Naive thymus-derived CD4-positive, alpha-beta T cell (primary cell): ENCODE measurements at regions not wholly inside any gene's neighbourhood (a gene's known extent, or its start where the extent isn't known, plus 50 kb on each side); places are given as distances from the start of the nearest gene placed in this dataset.
"Not testable (repeated sequence)": the region's sequence is repeated elsewhere in the genome, so short reads cannot be mapped to it uniquely, and the experiment has no call there.

Experiments used
- ATAC-seq: fragments of 150-1000 bp; cut with Tn5 transposase; 2 replicates; pipeline ENCODE4 v1.10.0; 2021; ENCODE audit warnings: mild to moderate bottlenecking, moderate library complexity
- CTCF ChIA-PET: fragments of 350-600 bp; sonication (Branson Sonifier 250); formaldehyde crosslinking; loops from one replicate; lab custom pipeline; 2021; ENCODE audit warnings: antibody characterized with exemption; lab: Charles Lee
- POLR2A ChIA-PET: fragments of 350-600 bp; sonication (Branson Sonifier 250); formaldehyde crosslinking; loops from one replicate; lab custom pipeline; 2021; ENCODE audit warnings: antibody characterized with exemption, inconsistent platforms; lab: Charles Lee
- DNase-seq, 9 donors: peaks; one replicate each; pipeline versions ENCODE4 v3.0.0 to v3.0.0-alpha.2; 2020 to 2022; ENCODE audit warnings: mixed read lengths in 1 of 9
- H3K27ac ChIP-seq: one replicate; pipeline ENCODE4 v1.7.0; 2013; ENCODE audit warnings: mild to moderate bottlenecking, low read depth, low read length, moderate library complexity
- H3K27me3 ChIP-seq, 2 donors: one replicate each; pipeline ENCODE4 v1.7.0; 2013; ENCODE audit warnings: low read length in 2 of 2, mild to moderate bottlenecking in 2 of 2, moderate library complexity in 2 of 2; ENCODE audit not compliant: control insufficient read depth in 2 of 2, insufficient read depth in 2 of 2
- H3K36me3 ChIP-seq, 3 experiments: 1 replicate in 2 of 3; 2 replicates in 1 of 3; pipeline ENCODE4 v1.7.0; 2013; ENCODE audit warnings: low read length in 3 of 3, mild to moderate bottlenecking in 3 of 3, moderate library complexity in 1 of 3; ENCODE audit not compliant: insufficient read depth in 3 of 3, control insufficient read depth in 2 of 3
- H3K4me1 ChIP-seq, 2 donors: one replicate each; pipeline ENCODE4 v1.7.0; 2013; ENCODE audit warnings: low read length in 2 of 2, mild to moderate bottlenecking in 2 of 2, moderate library complexity in 1 of 2; ENCODE audit not compliant: control insufficient read depth in 2 of 2, insufficient read depth in 2 of 2
- H3K4me3 ChIP-seq: 2 replicates; pipeline ENCODE4 v1.7.0; 2013; ENCODE audit warnings: mild to moderate bottlenecking, low read length
- H3K9me3 ChIP-seq, 3 experiments: 1 replicate in 2 of 3; 2 replicates in 1 of 3; pipeline ENCODE4 v1.7.0; 2013; ENCODE audit warnings: low read length in 3 of 3; ENCODE audit not compliant: control insufficient read depth in 2 of 3
- H3K27ac Mint-ChIP-seq, 9 donors: one replicate each; pipeline ENCODE4 v1.8.0; 2020 to 2022; ENCODE audit warnings: mixed read lengths in 9 of 9, mild to moderate bottlenecking in 8 of 9, moderate library complexity in 5 of 9, inconsistent platforms in 2 of 9
- H3K27me3 Mint-ChIP-seq, 5 donors: one replicate each; pipeline ENCODE4 v1.8.0; 2021 to 2022; ENCODE audit warnings: mixed read lengths in 5 of 5, mild to moderate bottlenecking in 1 of 5
- H3K36me3 Mint-ChIP-seq, 5 donors: one replicate each; pipeline ENCODE4 v1.8.0; 2020 to 2022; ENCODE audit warnings: mixed read lengths in 5 of 5, mild to moderate bottlenecking in 3 of 5, inconsistent platforms in 1 of 5
- H3K4me1 Mint-ChIP-seq, 7 donors: one replicate each; pipeline ENCODE4 v1.8.0; 2020 to 2022; ENCODE audit warnings: mixed read lengths in 7 of 7, mild to moderate bottlenecking in 3 of 7, inconsistent platforms in 1 of 7
- H3K4me3 Mint-ChIP-seq, 10 donors: one replicate each; pipeline ENCODE4 v1.8.0; 2020 to 2022; ENCODE audit warnings: mild to moderate bottlenecking in 10 of 10, mixed read lengths in 10 of 10, moderate library complexity in 6 of 10, inconsistent platforms in 2 of 10
- H3K9me3 Mint-ChIP-seq, 11 donors: one replicate each; pipeline ENCODE4 v1.8.0; 2020 to 2022; ENCODE audit warnings: mixed read lengths in 11 of 11, mild to moderate bottlenecking in 4 of 11, inconsistent platforms in 1 of 11, moderate library complexity in 1 of 11
- intact Hi-C, 2 donors: fragments of 100-400 bp; cut with micrococcal nuclease; formaldehyde crosslinking; loops; one replicate each; pipeline ENCODE4 v1.15.1; 2023

GRCh38 chrX:137915466-137915865, 349.5 kb downstream of the ZIC3 start:
- intact Hi-C loops = no loop called here
- Histone ChIP-seq H3K4me3 (no peak overlapping the region), H3K27me3 (no peaks in the 10 kb centered on the region), H3K4me1 (no peaks in the 10 kb centered on the region), H3K9me3 (no peaks in the 10 kb centered on the region), H3K36me3 (no peaks in the 10 kb centered on the region), H3K27ac (no peak overlapping the region)
- ATAC-seq (no peak), DNase-seq (no peak)
- ChIA-PET POLR2A (no interaction called here), CTCF (no interaction called here)
- Mint-ChIP-seq H3K4me1 (no peaks in the 10 kb centered on the region), H3K27me3 (peaks cover 0 to 16% (median 9%) of the 10 kb centered on the region in 5 donors), H3K36me3 (no peaks in the 10 kb centered on the region), H3K4me3 (no peak overlapping the region), H3K27ac (no peak overlapping the region), H3K9me3 (peaks cover 0 to 2% (median 0%) of the 10 kb centered on the region in 11 donors)

GRCh38 chrX:137916090-137916746, 350.3 kb downstream of the ZIC3 start:
- ATAC-seq = no peak
- H3K4me1 ChIP-seq = no peaks in the 10 kb centered on the region
- H3K4me3 ChIP-seq = no peak overlapping the region
- ChIA-PET POLR2A (no interaction called here), CTCF (no interaction called here)
- peaks cover 0 to 16% (median 9%) of the 10 kb centered on the region in 5 donors for H3K27me3 Mint-ChIP-seq
- no peaks in the 10 kb centered on the region for H3K27me3 ChIP-seq
- peaks cover 0 to 2% (median 0%) of the 10 kb centered on the region in 11 donors for H3K9me3 Mint-ChIP-seq
- H3K4me1 Mint-ChIP-seq = no peaks in the 10 kb centered on the region
- no peaks in the 10 kb centered on the region for H3K9me3 ChIP-seq
- no peaks in the 10 kb centered on the region for H3K36me3 Mint-ChIP-seq
- no peaks in the 10 kb centered on the region for H3K36me3 ChIP-seq
- intact Hi-C loops = no loop called here
- no peak overlapping the region for H3K27ac ChIP-seq
- H3K27ac Mint-ChIP-seq = no peak overlapping the region
- no peak for DNase-seq
- no peak overlapping the region for H3K4me3 Mint-ChIP-seq

GRCh38 chrX:137926090-137926489, 360.2 kb downstream of the ZIC3 start:
- H3K9me3 Mint-ChIP-seq = no peaks in the 10 kb centered on the region

GRCh38 chrX:137929951-137930350, 364.0 kb downstream of the ZIC3 start:
- intact Hi-C loops = no loop called here
- peaks cover 0 to 14% (median 2%) of the 10 kb centered on the region in 11 donors for H3K9me3 Mint-ChIP-seq
- ChIA-PET CTCF (no interaction called here), POLR2A (no interaction called here)
- Histone ChIP-seq H3K4me3 (no peak overlapping the region), H3K36me3 (no peaks in the 10 kb centered on the region), H3K4me1 (no peaks in the 10 kb centered on the region), H3K9me3 (no peaks in the 10 kb centered on the region), H3K27ac (no peak overlapping the region), H3K27me3 (no peaks in the 10 kb centered on the region)
- no peaks in the 10 kb centered on the region for H3K4me1 Mint-ChIP-seq
- DNase-seq (no peak), ATAC-seq (no peak)
- H3K27me3 Mint-ChIP-seq = peaks cover 0 to 7% (median 0%) of the 10 kb centered on the region in 5 donors
- H3K27ac Mint-ChIP-seq = no peak overlapping the region
- no peaks in the 10 kb centered on the region for H3K36me3 Mint-ChIP-seq
- no peak overlapping the region for H3K4me3 Mint-ChIP-seq

More at GRCh38 chrX:137926090-137926489, 360.2 kb downstream of the ZIC3 start:
- ATAC-seq = no peak
- H3K4me1 ChIP-seq = no peaks in the 10 kb centered on the region
- Mint-ChIP-seq H3K36me3 (no peaks in the 10 kb centered on the region), H3K4me3 (no peak overlapping the region), H3K27me3 (peaks cover 0 to 4% (median 0%) of the 10 kb centered on the region in 5 donors), H3K4me1 (no peaks in the 10 kb centered on the region), H3K27ac (no peak overlapping the region)
- intact Hi-C loops = no loop called here
- H3K27me3 ChIP-seq = no peaks in the 10 kb centered on the region
- CTCF ChIA-PET = no interaction called here
- no peaks in the 10 kb centered on the region for H3K36me3 ChIP-seq
- H3K27ac ChIP-seq = no peak overlapping the region
- no peaks in the 10 kb centered on the region for H3K9me3 ChIP-seq
- POLR2A ChIA-PET = no interaction called here
- DNase-seq = peak in 1 of 9 donors; percentile 4
- H3K4me3 ChIP-seq = no peak overlapping the region

- Histone ChIP-seq H3K27ac (no peak overlapping the region), H3K4me1 (no peaks in the 10 kb centered on the region), H3K9me3 (no peaks in the 10 kb centered on the region), H3K4me3 (no peak overlapping the region), H3K27me3 (no peaks in the 10 kb centered on the region), H3K36me3 (no peaks in the 10 kb centered on the region)
- peaks cover 0 to 7% (median 0%) of the 10 kb centered on the region in 5 donors for H3K27me3 Mint-ChIP-seq
- no peak overlapping the region for H3K4me3 Mint-ChIP-seq
- no peaks in the 10 kb centered on the region for H3K4me1 Mint-ChIP-seq
- CTCF ChIA-PET = no interaction called here
- H3K36me3 Mint-ChIP-seq = no peaks in the 10 kb centered on the region
- H3K27ac Mint-ChIP-seq = no peak overlapping the region
- ATAC-seq (no peak), DNase-seq (no peak)
- intact Hi-C loops = no loop called here
- POLR2A ChIA-PET = no interaction called here
- peaks cover 0 to 17% (median 2%) of the 10 kb centered on the region in 11 donors for H3K9me3 Mint-ChIP-seq
Observed at GRCh38 chrX:137930533-137930932, 364.6 kb downstream of the ZIC3 start.

GRCh38 chrX:137934214-137934613, 368.3 kb downstream of the ZIC3 start:
- H3K36me3 Mint-ChIP-seq, H3K4me3 ChIP-seq, POLR2A ChIA-PET, H3K27ac Mint-ChIP-seq, ATAC-seq, H3K27me3 Mint-ChIP-seq, intact Hi-C loops, H3K27me3 ChIP-seq, DNase-seq, H3K27ac ChIP-seq, H3K36me3 ChIP-seq, H3K9me3 ChIP-seq, H3K4me3 Mint-ChIP-seq, H3K4me1 ChIP-seq, H3K4me1 Mint-ChIP-seq, CTCF ChIA-PET: not testable (repeated sequence)
- H3K9me3 Mint-ChIP-seq = peaks cover 0 to 35% (median 13%) of the 10 kb centered on the region in 11 donors

GRCh38 chrX:137934887-137935286, 369.0 kb downstream of the ZIC3 start:
- H3K9me3 Mint-ChIP-seq = peaks cover 0 to 35% (median 13%) of the 10 kb centered on the region in 11 donors
- H3K36me3 Mint-ChIP-seq, H3K27me3 Mint-ChIP-seq, H3K4me3 Mint-ChIP-seq, POLR2A ChIA-PET, intact Hi-C loops, H3K27ac ChIP-seq, H3K4me1 Mint-ChIP-seq, H3K4me3 ChIP-seq, H3K27me3 ChIP-seq, H3K4me1 ChIP-seq, H3K36me3 ChIP-seq, CTCF ChIA-PET, H3K9me3 ChIP-seq, DNase-seq, ATAC-seq, H3K27ac Mint-ChIP-seq: not testable (repeated sequence)
